ENCODE measurements at regions not wholly inside any gene's neighbourhood (a gene's known extent, or its start where the extent isn't known, plus 50 kb on each side); places are given as distances from the start of the nearest gene placed in this dataset.

- Histone ChIP-seq H3K4me3 (ENCODE audit: low read depth, low read length) (no peak overlapping the region), H3K4me1 (ENCODE audit: insufficient read depth) (no peaks in the 10 kb centered on the region), H3K36me3 (ENCODE audit: insufficient read depth) (no peaks in the 10 kb centered on the region), H3K27ac (ENCODE audit: low read depth) (no peak overlapping the region)
- WGBS: 71% methylated on average over 1 of the region's 1 CpG
- DNase-seq (ENCODE audit: extremely low spot score): no peak
Observed at GRCh38 chr13:90416938-90417337, 930.5 kb upstream of the MIR17HG start.

- H3K4me1 ChIP-seq (ENCODE audit: insufficient read depth): no peaks in the 10 kb centered on the region
- DNase-seq (ENCODE audit: extremely low spot score): no peak
- no peak overlapping the region for H3K27ac ChIP-seq (ENCODE audit: low read depth)
- no peaks in the 10 kb centered on the region for H3K36me3 ChIP-seq (ENCODE audit: insufficient read depth)
- WGBS: 97% methylated on average over 2 of the region's 2 CpGs
- H3K4me3 ChIP-seq (ENCODE audit: low read depth, low read length): no peak overlapping the region
Observed at GRCh38 chr13:90420683-90421082, 926.8 kb upstream of the MIR17HG start.

- Histone ChIP-seq H3K36me3 (ENCODE audit: insufficient read depth) (no peaks in the 10 kb centered on the region), H3K27ac (ENCODE audit: low read depth) (no peak overlapping the region), H3K4me3 (ENCODE audit: low read depth, low read length) (no peak overlapping the region), H3K4me1 (ENCODE audit: insufficient read depth) (no peaks in the 10 kb centered on the region)
- 60% methylated on average over 8 of the region's 8 CpGs for WGBS
- DNase-seq (ENCODE audit: extremely low spot score): no peak
Observed at GRCh38 chr13:90427322-90428272, 919.9 kb upstream of the MIR17HG start.

- DNase-seq (ENCODE audit: extremely low spot score): no peak
- no peak overlapping the region for H3K27ac ChIP-seq (ENCODE audit: low read depth)
- H3K4me3 ChIP-seq (ENCODE audit: low read depth, low read length): no peak overlapping the region
- H3K36me3 ChIP-seq (ENCODE audit: insufficient read depth): no peaks in the 10 kb centered on the region
- WGBS: 95% methylated on average over 12 of the region's 12 CpGs
- no peaks in the 10 kb centered on the region for H3K4me1 ChIP-seq (ENCODE audit: insufficient read depth)
Observed at GRCh38 chr13:90428522-90429210, 918.8 kb upstream of the MIR17HG start.

GRCh38 chr13:90430127-90430526, 917.4 kb upstream of the MIR17HG start:
- H3K36me3 ChIP-seq (ENCODE audit: insufficient read depth): no peaks in the 10 kb centered on the region
- H3K4me1 ChIP-seq (ENCODE audit: insufficient read depth): no peaks in the 10 kb centered on the region
- H3K4me3 ChIP-seq (ENCODE audit: low read depth, low read length): no peak overlapping the region
- WGBS: 53% methylated on average over 2 of the region's 2 CpGs
- H3K27ac ChIP-seq (ENCODE audit: low read depth): no peak overlapping the region
- DNase-seq (ENCODE audit: extremely low spot score): no peak

- no peak for DNase-seq (ENCODE audit: extremely low spot score)
- no peaks in the 10 kb centered on the region for H3K4me1 ChIP-seq (ENCODE audit: insufficient read depth)
- no peaks in the 10 kb centered on the region for H3K36me3 ChIP-seq (ENCODE audit: insufficient read depth)
- no peak overlapping the region for H3K4me3 ChIP-seq (ENCODE audit: low read depth, low read length)
- no peak overlapping the region for H3K27ac ChIP-seq (ENCODE audit: low read depth)
- WGBS: 94% methylated on average over 4 of the region's 4 CpGs
Observed at GRCh38 chr13:90436697-90437096, 910.8 kb upstream of the MIR17HG start.

- H3K36me3 ChIP-seq (ENCODE audit: insufficient read depth): no peaks in the 10 kb centered on the region
- H3K4me3 ChIP-seq (ENCODE audit: low read depth, low read length): no peak overlapping the region
- DNase-seq (ENCODE audit: extremely low spot score): no peak
- 73% methylated on average over 3 of the region's 3 CpGs for WGBS
- no peak overlapping the region for H3K27ac ChIP-seq (ENCODE audit: low read depth)
- H3K4me1 ChIP-seq (ENCODE audit: insufficient read depth): no peaks in the 10 kb centered on the region
Observed at GRCh38 chr13:90438576-90438975, 908.9 kb upstream of the MIR17HG start.

- no peaks in the 10 kb centered on the region for H3K36me3 ChIP-seq (ENCODE audit: insufficient read depth)
- no peak for DNase-seq (ENCODE audit: extremely low spot score)
- H3K4me3 ChIP-seq (ENCODE audit: low read depth, low read length): no peak overlapping the region
- no peak overlapping the region for H3K27ac ChIP-seq (ENCODE audit: low read depth)
- no peaks in the 10 kb centered on the region for H3K4me1 ChIP-seq (ENCODE audit: insufficient read depth)
- WGBS: 89% methylated on average over 3 of the region's 3 CpGs
Observed at GRCh38 chr13:90443268-90443667, 904.2 kb upstream of the MIR17HG start.

- WGBS: 80% methylated on average over 1 of the region's 1 CpG
- Histone ChIP-seq H3K4me1 (ENCODE audit: insufficient read depth) (no peaks in the 10 kb centered on the region), H3K27ac (ENCODE audit: low read depth) (no peak overlapping the region), H3K4me3 (ENCODE audit: low read depth, low read length) (no peak overlapping the region), H3K36me3 (ENCODE audit: insufficient read depth) (no peaks in the 10 kb centered on the region)
- DNase-seq (ENCODE audit: extremely low spot score): no peak
Observed at GRCh38 chr13:90444232-90444631, 903.3 kb upstream of the MIR17HG start.

GRCh38 chr13:90445179-90445578, 902.3 kb upstream of the MIR17HG start:
- WGBS: 16% methylated on average over 2 of the region's 2 CpGs
- no peak for DNase-seq (ENCODE audit: extremely low spot score)
- Histone ChIP-seq H3K36me3 (ENCODE audit: insufficient read depth) (no peaks in the 10 kb centered on the region), H3K4me1 (ENCODE audit: insufficient read depth) (no peaks in the 10 kb centered on the region), H3K4me3 (ENCODE audit: low read depth, low read length) (no peak overlapping the region), H3K27ac (ENCODE audit: low read depth) (no peak overlapping the region)

GRCh38 chr13:90447034-90447733, 900.3 kb upstream of the MIR17HG start:
- no peak overlapping the region for H3K27ac ChIP-seq (ENCODE audit: low read depth)
- H3K4me1 ChIP-seq (ENCODE audit: insufficient read depth): no peaks in the 10 kb centered on the region
- 95% methylated on average over 2 of the region's 2 CpGs for WGBS
- no peaks in the 10 kb centered on the region for H3K36me3 ChIP-seq (ENCODE audit: insufficient read depth)
- H3K4me3 ChIP-seq (ENCODE audit: low read depth, low read length): no peak overlapping the region
- no peak for DNase-seq (ENCODE audit: extremely low spot score)

- Histone ChIP-seq H3K4me1 (ENCODE audit: insufficient read depth) (no peaks in the 10 kb centered on the region), H3K27ac (ENCODE audit: low read depth) (no peak overlapping the region), H3K4me3 (ENCODE audit: low read depth, low read length) (no peak overlapping the region), H3K36me3 (ENCODE audit: insufficient read depth) (no peaks in the 10 kb centered on the region)
- DNase-seq (ENCODE audit: extremely low spot score): no peak
Observed at GRCh38 chr13:90447734-90448101, 899.8 kb upstream of the MIR17HG start.

- DNase-seq (ENCODE audit: extremely low spot score): no peak
- Histone ChIP-seq H3K36me3 (ENCODE audit: insufficient read depth) (no peaks in the 10 kb centered on the region), H3K4me3 (ENCODE audit: low read depth, low read length) (no peak overlapping the region), H3K4me1 (ENCODE audit: insufficient read depth) (no peaks in the 10 kb centered on the region), H3K27ac (ENCODE audit: low read depth) (no peak overlapping the region)
- WGBS: 85% methylated on average over 2 of the region's 2 CpGs
Observed at GRCh38 chr13:90448466-90449037, 898.9 kb upstream of the MIR17HG start.

Data from urinary bladder (tissue), 3 donors.